Prostate gland (tissue), 2 donors: ENCODE measurements at regions not wholly inside any gene's neighbourhood (a gene's known extent, or its start where the extent isn't known, plus 50 kb on each side); places are given as distances from the start of the nearest gene placed in this dataset.

Source experiments
- DNase-seq: peaks from one replicate; pipeline ENCODE4 v3.0.0-alpha.2; 2019; ENCODE audit warnings: low spot score
- H3K27ac ChIP-seq, 2 donors: fragments of 200-600 bp; sonication (generic); 2 replicates each; pipeline ENCODE4 v1.5.1; 2017 to 2019
- H3K27me3 ChIP-seq: fragments of 200-600 bp; sonication (generic); replicated peaks from 2 replicates; pipeline ENCODE4 v1.5.1; 2019; ENCODE audit not compliant: insufficient read depth
- H3K36me3 ChIP-seq, 2 donors: fragments of 200-600 bp; sonication (generic); 1 replicate in 1 of 2; 2 replicates in 1 of 2; pipeline versions ENCODE4 v1.5.1 to v1.8.1; 2017 to 2019
- H3K4me1 ChIP-seq: fragments of 200-600 bp; sonication (generic); replicated peaks from 2 replicates; pipeline ENCODE4 v1.5.1; 2019
- H3K4me3 ChIP-seq, 2 donors: fragments of 200-600 bp; sonication (generic); 2 replicates each; pipeline ENCODE4 v1.5.1; 2017 to 2019
- H3K9me3 ChIP-seq: fragments of 200-600 bp; sonication (generic); 2 replicates; pipeline ENCODE4 v1.5.1; 2017
- CTCF ChIP-seq, 4 experiments: fragments of 200-600 bp in 2 of 4; fragments of 450-650 bp in 2 of 4; sonication (generic) in 2 of 4; IDR thresholded peaks; 1 replicate in 3 of 4; 2 replicates in 1 of 4; pipeline ENCODE4 v1.5.1; 2016 to 2019; ENCODE audit warnings: antibody characterized with exemption in 4 of 4, mild to moderate bottlenecking in 2 of 4, moderate library complexity in 2 of 4
- POLR2A ChIP-seq: fragments of 450-650 bp; IDR thresholded peaks from one replicate; pipeline ENCODE4 v1.6.1; 2016; ENCODE audit warnings: antibody characterized with exemption, mild to moderate bottlenecking
- POLR2AphosphoS5 ChIP-seq: sonication (generic); formaldehyde crosslinking; IDR thresholded peaks from one replicate; pipeline ENCODE4 v1.6.1; 2017; ENCODE audit warnings: antibody characterized with exemption
- WGBS: methylation state at CpG from one replicate; pipeline ENCODE4 v1.1.5; 2018; 5-methylcytosine and 5-hydroxymethylcytosine counted together
- intact Hi-C: fragments of 100-400 bp; cut with DNase I; formaldehyde crosslinking; loops from one replicate; pipeline ENCODE4 v1.14.2; 2022

GRCh38 chr4:137156054-137156453 is 376.2 kb downstream of the PCDH18 start:
- WGBS, result 85% methylated on average over 1 of the region's 1 CpG
- TF ChIP-seq CTCF (IDR thresholded peaks at IDR 0.05) (no peak), POLR2A (no peak), POLR2AphosphoS5 (no peak)
- Histone ChIP-seq H3K27me3 (no peaks in the 10 kb centered on the region), H3K36me3 (no peaks in the 10 kb centered on the region), H3K4me1 (no peaks in the 10 kb centered on the region), H3K27ac (no peak overlapping the region), H3K9me3 (no peaks in the 10 kb centered on the region), H3K4me3 (no peak overlapping the region)
- intact Hi-C loops, result no loop called here
- DNase-seq, result no peak

GRCh38 chr4:137131201-137131600 is 401.1 kb downstream of the PCDH18 start:
- DNase-seq, result no peak

GRCh38 chr4:137129845-137130244 is 402.4 kb downstream of the PCDH18 start:
- H3K4me1 ChIP-seq, result no peaks in the 10 kb centered on the region
- H3K27me3 ChIP-seq, result no peaks in the 10 kb centered on the region
- WGBS, result 89% methylated on average over 1 of the region's 1 CpG
- no peak overlapping the region for H3K4me3 ChIP-seq
- H3K36me3 ChIP-seq, result no peaks in the 10 kb centered on the region
- H3K9me3 ChIP-seq, result no peaks in the 10 kb centered on the region
- intact Hi-C loops, result loop anchor here (5.0 to 10.0 kb wide), 3 partner anchors 405 to 1045 kb away; partner anchors contain the start of gene PCDH18
- DNase-seq, result no peak
- H3K27ac ChIP-seq, result no peak overlapping the region
- no peak for TF ChIP-seq POLR2AphosphoS5
- TF ChIP-seq POLR2A, result no peak
- TF ChIP-seq CTCF (IDR thresholded peaks at IDR 0.05), result no peak

More at GRCh38 chr4:137131201-137131600, 401.1 kb downstream of the PCDH18 start:
- no peaks in the 10 kb centered on the region for H3K27me3 ChIP-seq
- no peaks in the 10 kb centered on the region for H3K36me3 ChIP-seq
- no peak overlapping the region for H3K27ac ChIP-seq
- no peaks in the 10 kb centered on the region for H3K9me3 ChIP-seq
- H3K4me1 ChIP-seq, result no peaks in the 10 kb centered on the region
- no peak overlapping the region for H3K4me3 ChIP-seq
- no peak for TF ChIP-seq POLR2AphosphoS5
- no peak for TF ChIP-seq CTCF (IDR thresholded peaks at IDR 0.05)
- TF ChIP-seq POLR2A, result no peak
- intact Hi-C loops, result no loop called here

- Histone ChIP-seq H3K27me3 (no peaks in the 10 kb centered on the region), H3K36me3 (no peaks in the 10 kb centered on the region), H3K4me3 (no peak overlapping the region), H3K27ac (no peak overlapping the region), H3K9me3 (no peaks in the 10 kb centered on the region), H3K4me1 (no peaks in the 10 kb centered on the region)
- intact Hi-C loops, result loop anchor here (5.0 to 10.0 kb wide), 3 partner anchors 405 to 1045 kb away; partner anchors contain the start of gene PCDH18
- TF ChIP-seq POLR2A (no peak), CTCF (IDR thresholded peaks at IDR 0.05) (no peak), POLR2AphosphoS5 (no peak)
- DNase-seq, result no peak
- 81% methylated on average over 3 of the region's 3 CpGs for whole genome bisulfite sequencing
These were observed 402.9 kb downstream of the PCDH18 start for GRCh38 chr4:137129441-137129840.

- WGBS, result 21% methylated on average over 3 of the region's 3 CpGs
- intact Hi-C loops, result loop anchor here (5.0 to 10.0 kb wide), 3 partner anchors 410 to 1050 kb away; partner anchors contain the start of gene PCDH18
- Histone ChIP-seq H3K9me3 (no peaks in the 10 kb centered on the region), H3K27ac (no peak overlapping the region), H3K4me1 (no peaks in the 10 kb centered on the region), H3K36me3 (no peaks in the 10 kb centered on the region), H3K4me3 (peak overlapping the region in 1 of 2 donors; percentile 10), H3K27me3 (no peaks in the 10 kb centered on the region)
- DNase-seq, result no peak
- no peak for TF ChIP-seq CTCF (IDR thresholded peaks at IDR 0.05)
- TF ChIP-seq POLR2AphosphoS5, result no peak
- no peak for TF ChIP-seq POLR2A
These were observed 407.3 kb downstream of the PCDH18 start for GRCh38 chr4:137125011-137125410.
